Renal cortical epithelial cell (primary cell): ENCODE measurements at regions not wholly inside any gene's neighbourhood (a gene's known extent, or its start where the extent isn't known, plus 50 kb on each side); places are given as distances from the start of the nearest gene placed in this dataset.

Experiments used
- DNase-seq: peaks from one replicate; pipeline ENCODE4 v3.0.0-alpha.2; 2011; ENCODE audit warnings: low read depth

DNA sequence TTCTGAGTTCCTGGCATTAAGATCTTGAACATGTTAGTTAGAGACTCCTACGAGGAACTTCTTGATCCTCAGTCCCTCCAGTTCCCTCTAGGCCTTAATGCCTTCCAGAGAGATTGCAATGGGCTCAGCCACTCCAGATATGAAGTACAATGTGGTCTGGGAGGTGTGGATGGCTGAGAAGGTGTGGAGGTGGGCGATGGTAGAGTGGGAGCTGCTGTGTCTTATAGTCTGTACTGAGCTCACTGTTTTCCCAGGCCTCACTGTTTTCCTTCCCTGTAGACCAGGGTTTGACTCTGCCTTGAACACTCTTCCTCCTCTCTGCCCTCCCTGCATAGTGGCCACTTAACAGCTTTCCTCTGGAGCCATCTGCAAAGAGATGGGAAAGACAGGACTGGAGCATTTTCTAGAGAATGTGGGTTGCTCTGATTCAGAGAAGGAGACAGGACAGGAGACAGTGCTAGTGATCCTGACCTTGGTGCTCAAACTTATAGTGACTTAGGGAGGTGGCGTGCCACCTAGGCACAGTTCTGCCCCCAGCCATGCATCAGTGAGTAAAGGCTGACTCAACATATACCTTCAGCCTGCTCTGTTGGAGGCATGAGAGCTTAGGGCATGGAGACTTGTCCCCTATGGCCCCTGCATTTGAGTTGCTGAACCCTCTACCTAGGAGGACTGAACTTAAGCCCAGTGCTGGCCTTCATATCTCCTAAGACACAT is 129.7 kb downstream of the TDRD15 start:
- DNase-seq: no peak

DNA sequence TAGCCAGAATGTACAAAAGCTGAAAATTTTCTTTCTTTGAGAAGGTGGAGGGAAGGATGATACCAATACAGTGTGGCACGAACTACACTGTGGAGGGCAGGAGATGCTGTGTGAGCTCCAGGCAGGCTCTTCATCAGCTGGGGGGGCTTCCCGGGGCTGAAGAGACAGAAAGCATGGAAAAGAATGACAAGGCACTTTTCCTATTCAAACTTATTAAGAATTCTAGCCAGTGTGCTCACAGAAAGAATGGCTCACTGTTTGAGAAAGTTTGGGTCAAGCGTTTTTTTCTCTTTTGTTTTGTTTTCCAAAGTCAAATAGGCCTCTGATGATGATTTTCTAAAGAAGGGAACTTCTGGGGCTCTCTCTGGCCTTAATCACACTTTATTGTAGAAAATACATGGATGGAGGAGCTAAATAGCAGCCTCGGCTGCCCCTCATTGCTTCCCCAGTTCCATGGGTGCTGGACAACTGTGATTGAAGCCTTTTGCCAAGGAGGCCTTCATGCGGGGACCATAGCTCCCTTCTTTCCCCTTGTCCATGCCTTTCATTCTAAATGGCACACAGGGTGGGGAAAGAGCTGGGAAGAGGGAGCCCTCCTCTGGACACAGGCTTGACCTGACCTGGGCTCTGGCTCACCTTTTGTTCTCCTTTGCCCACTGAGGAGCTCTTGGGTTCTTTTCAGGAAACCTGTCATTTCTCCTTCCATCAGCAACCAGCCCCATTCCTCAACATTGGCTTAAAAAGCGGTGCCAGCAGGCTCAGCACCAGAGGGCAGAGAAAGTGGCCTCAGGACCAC is 130.6 kb downstream of the TDRD15 start:
- DNase-seq: no peak

DNA sequence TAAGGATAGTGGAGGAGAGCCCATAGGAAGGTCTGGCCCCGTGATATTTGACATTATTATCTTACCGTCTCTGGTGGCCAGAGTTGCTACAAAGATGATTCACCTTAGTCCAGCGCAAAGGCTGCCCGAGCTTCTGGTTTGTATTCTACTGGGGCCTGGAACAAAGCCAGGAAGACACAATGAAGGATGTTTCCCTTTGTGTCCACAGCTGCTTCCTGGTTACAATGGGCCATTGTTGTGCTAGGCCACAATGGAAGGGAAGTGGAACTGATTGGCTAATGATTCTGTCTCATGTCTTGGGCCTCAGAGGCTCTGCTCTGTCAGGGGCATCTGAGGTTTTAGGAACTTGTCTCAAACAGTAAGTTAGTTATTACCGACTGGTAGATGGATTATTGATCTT is 132.2 kb downstream of the TDRD15 start:
- peak; percentile 77 for DNase-seq

DNA sequence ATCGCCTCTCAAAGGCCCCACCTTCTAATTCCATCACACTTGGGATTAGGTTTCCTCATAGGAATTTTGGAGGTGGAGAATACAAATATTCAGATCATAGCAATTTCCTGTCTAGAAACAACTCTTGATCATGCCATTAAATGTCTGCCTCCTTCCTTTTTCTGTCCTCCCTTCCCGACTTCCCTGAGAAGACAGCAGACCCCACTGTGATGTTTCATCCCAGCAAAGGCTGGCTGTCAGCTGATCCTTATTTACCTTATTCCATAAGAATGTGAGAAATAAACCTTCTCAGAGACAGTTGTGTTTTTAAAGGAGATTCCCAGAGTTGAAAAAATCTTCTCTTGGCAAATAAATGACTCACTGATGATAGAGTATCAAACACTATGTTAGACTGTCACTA is 133.9 kb downstream of the TDRD15 start:
- peak; percentile 4 for DNase-seq

DNA sequence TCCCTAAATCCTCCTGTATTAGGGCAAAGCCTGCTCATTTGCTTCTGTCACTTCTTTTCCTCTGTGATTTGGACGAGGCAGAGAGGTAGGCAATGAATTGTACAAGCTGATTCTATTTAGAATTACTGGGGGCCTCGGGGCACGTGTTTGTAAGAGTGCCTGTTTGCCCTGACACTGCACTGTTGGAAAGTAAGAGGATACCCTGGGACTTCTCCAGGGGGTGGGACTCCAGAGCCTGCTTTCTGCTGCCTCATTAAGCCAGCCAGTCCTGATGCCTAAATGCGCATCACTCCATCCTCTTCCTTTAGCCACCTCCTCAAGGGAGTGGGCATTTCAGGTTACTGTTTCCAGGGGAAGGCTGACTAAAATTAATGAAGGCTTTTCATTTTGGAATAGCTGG is 134.3 kb downstream of the TDRD15 start:
- DNase-seq: no peak

DNA sequence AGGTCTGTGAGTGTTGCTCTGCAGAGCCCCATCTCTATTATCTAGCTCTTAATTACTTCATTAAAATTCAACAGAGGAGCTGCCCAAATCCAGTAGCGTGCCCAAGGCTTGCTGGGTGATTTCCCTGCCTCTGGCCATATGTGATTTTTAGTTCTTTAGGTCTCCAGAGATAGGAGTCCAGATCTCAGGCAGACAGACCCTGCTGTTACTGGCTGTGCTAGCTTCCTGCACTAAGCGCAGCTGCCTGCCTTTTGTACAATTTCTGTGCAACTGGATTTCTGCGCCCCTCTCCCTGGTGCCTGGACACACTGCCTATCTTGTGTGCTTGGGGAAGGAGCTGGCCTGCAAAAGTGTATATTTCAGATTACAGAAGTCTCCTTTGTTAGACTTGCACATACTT is 136.5 kb downstream of the TDRD15 start:
- DNase-seq: no peak

DNA sequence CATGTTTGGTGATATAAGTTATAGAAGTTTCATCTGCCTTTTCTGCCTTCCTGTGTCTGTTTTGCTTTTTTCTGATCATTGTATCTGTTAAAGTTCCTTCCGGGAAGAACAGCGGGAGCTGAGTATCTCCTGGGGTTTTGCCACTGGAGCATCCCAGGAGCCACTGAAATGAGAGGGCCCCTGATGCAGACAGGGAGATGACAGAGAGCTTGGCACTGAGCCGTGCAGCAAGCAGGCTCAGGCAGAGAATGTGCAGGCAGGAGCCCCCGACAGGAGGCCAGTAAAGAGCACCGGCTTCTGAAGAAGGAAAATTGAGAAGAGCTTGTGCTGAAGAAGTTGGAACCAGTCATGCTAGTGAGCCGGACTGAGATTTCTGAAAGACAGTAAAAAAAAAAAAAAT is 137.8 kb downstream of the TDRD15 start:
- no peak for DNase-seq

DNA sequence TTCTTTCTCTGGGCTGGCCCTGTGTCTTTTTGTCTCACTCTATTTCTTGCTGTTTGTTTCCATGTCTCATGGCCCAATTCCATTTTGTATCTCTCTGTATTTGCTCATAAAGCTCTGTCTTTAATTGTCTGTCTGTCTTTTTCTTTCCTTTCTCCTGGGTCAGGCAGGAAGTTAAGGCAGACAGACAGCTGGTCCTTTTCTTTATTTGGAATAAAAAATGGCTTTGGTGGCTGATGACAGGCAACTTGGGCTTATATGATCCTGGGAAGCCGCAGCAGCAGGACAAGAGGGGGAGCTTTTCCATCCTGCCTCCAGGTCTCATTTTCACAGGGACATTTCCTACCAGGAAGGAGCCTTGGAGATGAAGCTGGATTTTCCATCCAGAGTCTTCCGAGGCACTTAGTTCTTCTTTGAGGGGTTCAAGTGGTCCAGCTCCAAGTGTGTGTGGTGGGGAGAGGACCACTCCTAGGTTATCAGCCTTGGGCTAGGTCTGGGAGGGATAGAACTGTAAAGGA is 138.7 kb downstream of the TDRD15 start:
- no peak for DNase-seq

DNA sequence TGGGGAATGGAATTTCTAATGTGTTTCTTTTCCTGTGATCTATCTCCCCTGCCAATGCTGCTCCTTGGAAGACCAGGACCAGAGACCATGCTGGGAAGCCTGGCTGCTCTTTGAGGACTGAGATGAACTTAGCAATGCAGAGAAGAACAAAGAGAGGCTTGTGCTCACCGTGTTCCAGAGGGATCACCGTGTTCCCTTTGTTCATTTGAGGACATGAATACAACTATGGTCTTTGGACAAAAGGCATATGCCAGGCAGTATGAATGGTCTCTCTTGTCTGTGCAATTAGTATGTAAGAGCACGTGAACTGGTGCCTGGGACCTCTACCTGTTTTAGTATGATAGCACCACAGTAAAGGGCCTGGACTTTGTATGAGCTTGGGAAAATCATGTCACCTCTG is 139.9 kb downstream of the TDRD15 start:
- DNase-seq: no peak

DNA sequence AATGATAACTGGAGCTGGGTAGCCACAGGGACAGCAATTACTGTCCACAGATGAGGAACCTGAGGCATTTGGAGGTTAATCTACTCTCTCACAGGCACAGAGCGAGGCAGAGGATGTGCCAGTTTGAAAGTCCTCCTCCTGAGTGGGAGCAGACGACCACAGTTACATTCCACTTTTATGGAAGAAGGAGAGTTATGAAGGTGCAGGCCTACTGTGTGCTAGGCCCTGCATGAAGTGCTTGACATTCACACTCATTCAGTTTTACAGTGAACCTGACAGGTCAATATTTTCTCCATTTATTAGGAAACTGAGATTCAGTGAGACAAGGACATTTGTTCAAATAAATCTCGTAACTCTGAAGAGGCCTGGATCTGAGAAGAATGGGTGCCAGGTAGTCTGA is 142.0 kb downstream of the TDRD15 start:
- DNase-seq: no peak

DNA sequence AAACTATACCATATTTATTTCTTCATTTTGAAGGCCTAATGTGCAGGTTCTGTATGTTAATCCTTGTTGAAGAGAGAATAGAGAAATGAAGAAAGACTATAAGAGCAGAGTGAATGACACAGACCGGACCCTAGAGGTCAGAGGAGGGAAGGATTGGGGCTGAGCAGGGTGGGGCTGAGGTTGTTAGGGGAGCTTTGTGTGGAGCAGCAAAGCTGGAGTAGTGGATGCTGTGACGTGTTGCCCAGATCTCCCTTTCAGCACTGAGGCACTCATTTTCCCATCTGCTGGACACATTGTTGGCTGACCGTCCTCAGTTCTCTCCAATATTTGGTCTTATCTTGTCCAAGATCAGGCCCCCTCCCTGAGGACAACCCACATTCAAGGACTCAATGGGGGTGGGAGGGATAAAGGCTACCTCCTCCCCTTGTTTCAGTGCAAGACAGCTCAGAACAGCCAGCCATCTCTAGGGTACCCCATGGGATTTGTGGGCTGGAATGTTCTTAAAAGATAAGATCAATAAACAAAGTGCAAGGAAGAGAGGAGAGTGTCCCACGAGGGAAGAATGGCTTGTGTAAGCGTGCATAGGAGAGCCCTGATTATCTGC is 143.6 kb downstream of the TDRD15 start:
- DNase-seq: no peak

DNA sequence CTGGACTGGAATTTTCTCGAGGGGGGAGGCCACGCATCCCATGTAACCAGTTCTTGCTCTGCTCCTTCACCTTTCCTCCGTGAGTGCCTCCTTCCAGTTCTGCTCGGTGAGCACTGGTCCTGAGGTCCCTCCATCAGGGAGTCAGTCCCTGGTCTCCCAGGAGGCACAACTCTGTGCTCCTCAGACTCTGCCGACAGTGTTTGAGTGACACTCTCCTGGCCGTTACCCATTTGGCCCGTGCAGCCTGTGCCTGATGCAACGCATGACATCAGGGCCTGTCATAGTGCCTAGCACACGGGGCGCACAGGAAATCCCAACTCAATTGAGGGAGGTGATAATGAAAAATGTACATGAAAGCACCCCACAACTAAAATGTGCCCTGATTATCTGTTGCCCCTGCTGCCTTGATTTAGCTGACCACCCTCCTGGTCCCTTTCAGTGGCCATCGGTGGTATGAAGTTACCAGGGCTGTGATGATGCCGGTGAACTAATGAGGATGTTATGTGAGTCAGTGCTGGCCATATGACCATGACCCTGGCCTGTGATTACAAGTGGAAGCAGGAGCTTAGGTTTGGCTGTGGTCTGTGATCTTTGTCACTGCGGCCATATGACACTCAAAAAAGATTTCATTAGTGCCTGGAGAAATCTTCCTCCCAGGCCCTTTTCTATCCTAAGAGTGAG is 144.6 kb downstream of the TDRD15 start:
- no peak for DNase-seq

DNA sequence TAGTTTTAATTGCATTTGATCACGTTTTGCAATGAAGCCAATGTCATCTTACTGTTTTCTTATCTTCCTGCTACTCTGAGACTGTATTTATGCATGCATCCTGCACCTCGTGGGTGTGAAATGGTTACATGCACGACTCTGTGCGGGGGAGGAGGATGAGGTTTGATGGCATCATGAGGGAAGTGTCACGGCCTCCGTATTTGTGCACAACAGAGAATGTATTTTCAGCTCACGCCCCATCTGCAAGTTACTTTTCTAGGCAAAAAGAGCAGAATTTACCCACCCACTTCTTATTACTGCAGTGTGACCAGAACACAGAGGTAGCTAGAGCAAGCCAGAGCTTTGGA is 145.1 kb downstream of the TDRD15 start:
- no peak for DNase-seq

DNA sequence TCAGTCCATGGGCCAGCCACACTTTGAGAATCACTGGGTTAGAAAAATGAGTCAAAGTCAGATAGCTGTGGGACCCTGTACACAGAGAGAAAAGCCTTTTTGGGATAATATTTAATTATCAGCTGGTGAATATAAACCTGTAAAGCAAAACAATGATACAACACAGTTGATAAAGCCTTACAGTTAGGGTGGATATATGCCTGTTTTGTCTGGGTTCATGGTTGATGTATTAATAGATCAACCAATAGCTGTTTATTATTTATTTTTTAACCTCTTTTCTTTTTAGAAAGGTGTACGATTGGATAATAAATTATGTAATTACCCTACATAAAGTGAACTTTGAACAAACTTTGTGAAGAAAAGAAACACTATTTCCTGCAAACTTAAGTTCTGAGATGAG is 145.6 kb downstream of the TDRD15 start:
- peak; percentile 7 for DNase-seq

DNA sequence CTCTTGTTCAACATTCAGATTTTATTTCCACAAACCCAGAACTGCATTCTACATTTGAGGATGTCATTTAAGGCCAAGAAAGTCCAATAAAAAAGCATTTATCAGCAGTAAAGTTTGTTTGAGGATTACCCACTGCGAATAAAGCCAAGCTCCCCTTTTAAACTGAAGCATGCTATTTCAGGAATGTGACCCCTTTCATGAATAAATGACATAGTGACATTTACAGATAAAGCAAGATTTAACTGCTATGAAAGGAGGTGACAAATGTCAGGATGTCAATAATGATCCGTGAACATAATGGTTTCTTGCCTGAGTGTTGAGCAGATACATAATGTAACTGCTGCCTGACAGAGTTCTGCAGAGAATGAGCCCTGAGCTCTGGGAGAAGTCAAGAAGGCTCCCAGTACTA is 146.3 kb downstream of the TDRD15 start:
- no peak for DNase-seq

DNA sequence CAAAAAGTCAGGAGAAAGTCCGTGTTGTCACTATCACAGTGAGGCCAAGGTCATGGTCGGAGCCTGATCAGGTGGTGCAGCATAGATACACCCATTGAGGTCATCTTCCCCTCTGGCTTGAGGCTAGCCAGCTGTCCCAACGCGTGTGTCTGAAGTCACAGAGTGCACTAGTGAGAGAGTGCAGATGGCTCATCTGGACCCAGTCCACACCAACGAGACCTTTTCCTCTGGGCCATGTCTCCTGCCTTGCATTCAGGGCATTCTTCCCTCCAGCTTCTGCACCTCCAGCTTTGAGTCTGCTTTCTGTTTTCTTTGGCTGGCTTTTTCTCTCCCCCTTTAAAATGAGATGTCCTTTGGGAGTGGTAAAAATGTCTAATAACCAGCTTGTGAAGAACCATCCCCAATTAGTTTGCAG is 146.9 kb downstream of the TDRD15 start:
- no peak for DNase-seq

DNA sequence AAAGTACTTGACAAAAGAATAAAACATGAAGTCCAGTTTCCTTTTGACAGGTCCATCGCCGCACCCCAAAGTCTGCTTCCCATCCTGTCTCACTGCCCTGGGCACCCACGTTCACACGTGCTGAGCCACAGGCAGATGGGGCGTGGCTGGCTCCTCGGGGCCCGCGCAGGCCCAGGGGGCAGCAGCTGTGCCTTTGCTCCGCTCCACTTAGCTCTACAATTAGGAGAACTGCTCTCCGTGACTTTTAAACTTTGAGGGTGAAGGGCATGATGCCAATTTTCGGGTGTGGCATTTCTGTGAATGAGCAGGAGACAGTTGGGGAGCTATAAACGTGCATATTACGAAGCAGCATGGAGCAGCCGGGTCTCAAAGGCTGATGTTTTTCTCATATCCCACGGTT is 152.4 kb downstream of the TDRD15 start:
- no peak for DNase-seq

DNA sequence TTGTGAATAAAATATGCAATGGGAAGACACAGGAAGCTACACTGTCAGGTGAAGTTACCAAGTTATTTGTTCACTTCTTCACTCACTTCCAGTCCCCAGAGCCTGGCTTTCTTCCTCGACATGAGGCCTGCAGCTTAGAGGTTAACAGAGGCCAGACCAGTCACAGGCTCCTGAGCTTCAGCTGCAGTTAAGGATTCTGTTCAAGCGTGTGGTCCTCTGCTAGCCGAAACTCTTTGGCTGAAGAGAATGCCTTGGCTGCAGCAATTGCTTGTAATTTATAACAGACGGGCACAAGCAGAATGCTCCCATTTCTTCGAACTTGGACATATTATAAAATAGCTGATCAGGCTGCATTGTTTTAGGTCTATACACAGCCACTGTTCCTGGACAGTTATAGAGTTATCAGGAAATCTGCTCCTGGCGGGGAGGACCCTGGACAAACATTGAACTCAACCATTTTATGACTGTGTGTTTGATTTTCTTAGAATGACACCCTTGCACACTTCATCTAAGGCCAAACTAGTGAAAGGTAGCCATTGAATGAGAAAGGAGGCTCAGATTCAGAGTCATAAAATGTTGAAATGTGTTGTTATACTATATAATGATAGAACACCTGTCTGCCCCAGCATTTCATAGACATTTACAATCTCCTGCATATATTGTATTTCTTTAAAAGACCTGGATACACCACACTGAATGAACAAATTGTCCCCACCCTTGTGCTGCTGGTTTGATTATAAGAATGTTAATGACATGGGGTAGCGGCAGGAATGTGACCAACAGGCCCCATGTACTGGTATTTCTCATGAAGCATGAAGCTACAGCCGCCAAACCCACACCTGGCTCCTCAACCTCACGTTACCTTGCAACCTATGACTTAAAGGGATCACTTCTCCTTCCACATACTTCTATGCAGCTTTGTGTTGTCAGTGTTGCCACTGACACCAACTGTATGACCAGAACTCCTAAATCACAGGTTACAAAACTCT is 153.6 kb downstream of the TDRD15 start:
- no peak for DNase-seq

DNA sequence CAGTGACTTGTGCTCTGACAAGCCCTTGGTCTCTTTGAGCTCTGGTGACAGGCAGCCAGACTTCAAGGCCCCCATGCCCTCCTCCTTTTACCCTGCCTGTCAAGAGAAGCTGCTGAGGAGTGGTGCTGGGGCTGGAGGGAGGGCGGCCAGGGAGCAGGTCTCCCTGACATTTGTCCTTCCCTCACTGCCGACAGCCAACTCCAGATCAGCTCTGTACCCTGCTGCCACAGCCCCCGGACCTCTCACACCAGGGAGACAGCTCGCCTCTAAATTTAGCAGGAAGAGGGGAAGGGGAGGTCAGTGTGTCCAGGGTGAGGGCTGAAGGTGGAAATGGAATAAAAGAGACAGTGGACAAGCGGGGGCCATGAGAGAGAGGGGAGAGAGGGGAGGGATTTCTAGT is 155.8 kb downstream of the TDRD15 start:
- DNase-seq: no peak

DNA sequence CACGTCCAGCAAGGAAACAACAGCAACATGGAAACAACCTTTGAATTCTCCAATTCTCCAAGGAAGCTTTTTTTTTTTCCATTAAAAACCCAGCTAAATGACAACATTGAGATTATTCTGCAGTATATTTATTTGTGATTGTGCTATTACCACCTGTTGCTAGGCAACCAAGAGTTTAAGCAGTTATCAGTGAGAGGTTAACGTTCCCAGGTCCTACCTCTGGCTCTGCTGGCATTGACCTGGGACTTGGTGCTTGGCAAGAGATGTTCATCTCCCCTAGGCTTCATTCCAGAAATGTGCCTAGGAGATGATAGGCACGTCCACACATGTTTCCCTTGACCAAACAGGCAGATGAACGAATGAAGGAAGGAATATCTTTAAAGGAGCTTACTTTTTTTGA is 157.0 kb downstream of the TDRD15 start:
- DNase-seq: no peak

DNA sequence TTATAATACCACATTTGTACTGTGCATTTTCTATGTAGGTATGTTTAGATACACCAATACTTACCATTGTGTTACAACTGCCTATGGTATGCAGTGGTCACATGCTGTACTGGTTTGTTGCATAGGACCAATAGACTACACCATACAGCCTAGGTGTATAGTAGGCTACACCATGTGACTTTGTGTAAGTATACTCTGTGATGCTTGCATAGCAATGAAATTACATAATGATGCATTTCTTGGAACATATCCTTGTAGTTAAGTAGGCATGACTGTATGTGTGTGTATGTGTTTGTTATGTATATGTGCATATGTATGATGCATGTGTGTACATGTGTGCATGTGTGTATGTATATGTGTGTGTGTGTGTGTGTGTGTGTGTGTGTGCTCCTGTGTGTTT is 157.6 kb downstream of the TDRD15 start:
- DNase-seq: no peak
